OCI-LY3 (cell line): ENCODE measurements at regions not wholly inside any gene's neighbourhood (a gene's known extent, or its start where the extent isn't known, plus 50 kb on each side); places are given as distances from the start of the nearest gene placed in this dataset.

Experiments used
- H2AFZ ChIP-seq: fragments of 200-600, 300-600 bp; shearing (Covaris generic); 2 replicates; pipeline ENCODE4 v1.6.0; 2014; ENCODE audit warnings: antibody characterized with exemption, low read depth, low read length
- H3K27ac ChIP-seq: fragments of 200-600, 300-600 bp; sonication (generic); 2 replicates; pipeline ENCODE4 v1.5.1; 2014; ENCODE audit warnings: mild to moderate bottlenecking, low read length, moderate library complexity, mixed read lengths
- H3K27me3 ChIP-seq: fragments of 200-600, 300-600 bp; sonication (generic); 2 replicates; pipeline ENCODE4 v1.6.1; 2014; ENCODE audit warnings: low read depth, low read length, mixed read lengths
- H3K36me3 ChIP-seq: fragments of 200-600, 300-600 bp; sonication (generic); replicated peaks from 2 replicates; pipeline ENCODE3; 2014; ENCODE audit warnings: low read depth, low read length, mixed read lengths
- H3K4me1 ChIP-seq: fragments of 300-600, 200-600 bp; sonication (generic); 2 replicates; pipeline ENCODE4 v1.6.1; 2014; ENCODE audit warnings: low read length, mixed read lengths
- H3K4me2 ChIP-seq: fragments of 200-600, 300-600 bp; sonication (generic); 2 replicates; pipeline ENCODE4 v1.6.1; 2014; ENCODE audit warnings: low read length, mixed read lengths
- H3K4me3 ChIP-seq: fragments of 300-600, 200-600 bp; sonication (generic); 2 replicates; pipeline ENCODE4 v1.5.1; 2014; ENCODE audit warnings: antibody characterized with exemption, mild to moderate bottlenecking, low read length, moderate library complexity
- H3K79me2 ChIP-seq: fragments of 300-600, 200-600 bp; shearing (Covaris generic); 2 replicates; pipeline ENCODE4 v1.6.1; 2014; ENCODE audit warnings: mild to moderate bottlenecking, low read length, mixed read lengths
- H3K9ac ChIP-seq: fragments of 300-600, 200-600 bp; shearing (Covaris generic); 2 replicates; pipeline ENCODE4 v1.6.0; 2014; ENCODE audit warnings: mild to moderate bottlenecking, low read length, moderate library complexity
- H3K9me3 ChIP-seq: fragments of 200-600, 300-600 bp; shearing (Covaris generic); 2 replicates; pipeline ENCODE4 v1.6.1; 2014; ENCODE audit warnings: low read length, mixed read lengths; ENCODE audit not compliant: insufficient read depth
- H4K20me1 ChIP-seq: fragments of 200-600, 300-600 bp; sonication (generic); 2 replicates; pipeline ENCODE4 v1.6.1; 2016; ENCODE audit warnings: low read length, mixed read lengths; ENCODE audit not compliant: insufficient read depth
- EZH2phosphoT487 ChIP-seq: fragments of 200-600 bp; shearing (Covaris generic); IDR thresholded peaks from 2 replicates; pipeline ENCODE4 v1.6.1; 2018; ENCODE audit warnings: antibody characterized with exemption, mixed run types, low read depth
- TF ChIP-seq, protein P1 (sequence below): fragments of 200-600, 300-600 bp; sonication (generic); IDR thresholded peaks from 2 replicates; pipeline ENCODE4 v1.5.1; 2014; ENCODE audit warnings: antibody characterized with exemption, low read length, low read depth

DNA sequence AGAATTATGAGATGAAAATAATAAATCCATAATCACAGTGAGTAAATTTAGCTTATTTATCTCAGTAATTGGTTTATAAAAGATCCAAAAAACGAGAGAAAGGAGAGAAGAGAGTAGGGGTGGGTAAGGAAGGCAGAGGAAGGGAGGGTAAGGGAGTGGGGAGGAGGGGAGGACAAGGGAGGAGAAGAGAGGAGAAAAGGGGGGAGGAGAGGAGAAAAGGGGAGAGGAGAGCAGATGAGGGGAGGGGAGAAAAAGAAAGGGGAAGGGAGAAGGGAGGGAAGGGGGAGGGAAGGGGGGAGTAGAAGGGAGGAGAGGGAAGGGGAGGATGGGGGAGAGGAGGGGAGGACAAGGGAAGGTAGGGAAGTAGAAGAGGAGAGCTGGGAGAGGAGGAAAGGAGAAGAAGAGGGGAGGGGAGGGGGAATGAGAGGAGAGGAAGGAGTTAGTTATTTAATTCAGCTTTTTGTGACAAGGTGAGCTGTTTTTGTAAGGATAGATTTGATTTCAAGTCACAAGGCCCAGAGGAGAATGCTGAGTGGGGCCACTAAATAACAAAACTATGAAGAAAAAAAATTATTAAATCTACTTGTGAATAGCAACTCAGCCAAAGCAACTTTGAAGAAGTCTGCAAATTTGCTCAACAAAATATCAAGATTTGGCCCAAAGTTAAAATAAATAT, 454.3 kb downstream of the ARAP2 start:
- Histone ChIP-seq H3K27me3 (no peaks in the 10 kb centered on the region), H3K27ac (no peak overlapping the region), H3K9ac (no peak overlapping the region), H3K4me1 (0 out of 2 replicates have a peak, but pooled peaks cover 4% of the 10 kb centered on the region), H3K79me2 (no peaks in the 10 kb centered on the region), H3K9me3 (no peaks in the 10 kb centered on the region), H3K4me2 (no peak overlapping the region), H3K4me3 (no peak overlapping the region), H4K20me1 (no peaks in the 10 kb centered on the region), H2AFZ (no peak overlapping the region), H3K36me3 (no peaks in the 10 kb centered on the region)
- TF ChIP-seq, protein P1, sequence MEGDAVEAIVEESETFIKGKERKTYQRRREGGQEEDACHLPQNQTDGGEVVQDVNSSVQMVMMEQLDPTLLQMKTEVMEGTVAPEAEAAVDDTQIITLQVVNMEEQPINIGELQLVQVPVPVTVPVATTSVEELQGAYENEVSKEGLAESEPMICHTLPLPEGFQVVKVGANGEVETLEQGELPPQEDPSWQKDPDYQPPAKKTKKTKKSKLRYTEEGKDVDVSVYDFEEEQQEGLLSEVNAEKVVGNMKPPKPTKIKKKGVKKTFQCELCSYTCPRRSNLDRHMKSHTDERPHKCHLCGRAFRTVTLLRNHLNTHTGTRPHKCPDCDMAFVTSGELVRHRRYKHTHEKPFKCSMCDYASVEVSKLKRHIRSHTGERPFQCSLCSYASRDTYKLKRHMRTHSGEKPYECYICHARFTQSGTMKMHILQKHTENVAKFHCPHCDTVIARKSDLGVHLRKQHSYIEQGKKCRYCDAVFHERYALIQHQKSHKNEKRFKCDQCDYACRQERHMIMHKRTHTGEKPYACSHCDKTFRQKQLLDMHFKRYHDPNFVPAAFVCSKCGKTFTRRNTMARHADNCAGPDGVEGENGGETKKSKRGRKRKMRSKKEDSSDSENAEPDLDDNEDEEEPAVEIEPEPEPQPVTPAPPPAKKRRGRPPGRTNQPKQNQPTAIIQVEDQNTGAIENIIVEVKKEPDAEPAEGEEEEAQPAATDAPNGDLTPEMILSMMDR = no peak
- TF ChIP-seq EZH2phosphoT487 = no peak

DNA sequence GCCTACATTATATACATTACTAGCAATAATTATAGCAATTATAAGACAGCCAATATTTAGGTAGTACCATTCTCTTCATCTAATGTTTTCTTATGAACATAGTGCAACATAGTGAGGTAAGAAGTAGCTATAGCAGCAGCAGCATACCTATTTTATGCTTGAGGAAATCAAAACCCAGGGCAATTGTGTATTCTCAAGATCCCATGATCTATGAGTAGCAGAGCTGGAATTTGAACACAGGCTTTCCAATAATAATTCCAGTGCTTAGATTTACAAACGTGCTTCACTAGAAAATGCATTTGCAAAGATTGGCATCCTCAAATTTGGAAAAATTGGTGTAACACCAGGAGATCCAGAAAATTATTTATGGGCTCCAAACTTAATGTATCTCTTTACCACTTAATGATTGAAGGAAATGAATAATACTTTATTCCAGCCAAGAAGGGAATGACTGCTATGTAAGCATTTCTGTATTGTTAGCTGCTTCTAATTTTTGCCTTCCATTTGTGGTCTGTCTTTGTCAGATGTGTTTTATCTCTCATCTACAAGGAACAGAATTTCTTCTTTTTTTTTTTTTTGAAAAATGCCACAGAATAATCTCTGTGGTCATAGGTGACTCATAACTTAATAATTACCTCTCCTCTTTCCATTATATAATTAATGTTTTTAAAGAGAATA, 451.1 kb downstream of the ARAP2 start:
- Histone ChIP-seq H3K4me3 (no peak overlapping the region), H4K20me1 (no peaks in the 10 kb centered on the region), H3K27me3 (no peaks in the 10 kb centered on the region), H3K4me2 (no peak overlapping the region), H3K27ac (no peak overlapping the region), H3K36me3 (peaks cover 4% of the 10 kb centered on the region), H2AFZ (no peak overlapping the region), H3K79me2 (no peaks in the 10 kb centered on the region), H3K9ac (no peak overlapping the region), H3K4me1 (0 out of 2 replicates have a peak, but pooled peaks cover 4% of the 10 kb centered on the region), H3K9me3 (peaks cover 13% of the 10 kb centered on the region)
- TF ChIP-seq EZH2phosphoT487 = no peak

DNA sequence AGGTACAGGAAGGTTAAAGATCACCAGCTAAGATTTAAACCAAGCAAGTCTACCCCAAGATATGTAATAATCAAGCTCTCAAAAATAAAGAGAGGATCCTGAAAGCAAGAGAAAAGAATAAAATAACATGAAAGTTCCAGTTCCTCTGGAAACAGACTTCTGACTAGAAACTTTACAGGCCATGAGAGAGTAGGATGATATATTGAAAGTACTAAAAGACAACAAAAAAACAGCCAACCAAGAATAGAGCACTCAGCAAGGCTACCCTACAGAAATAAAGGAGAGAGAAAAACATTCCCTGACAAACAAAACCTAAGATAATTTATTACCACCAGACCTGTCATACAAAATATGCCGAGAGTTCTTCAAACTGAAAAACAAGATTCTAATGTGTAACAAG, 450.5 kb downstream of the ARAP2 start:
- Histone ChIP-seq H3K27me3 (no peaks in the 10 kb centered on the region), H2AFZ (no peak overlapping the region), H3K36me3 (peaks cover 4% of the 10 kb centered on the region), H3K9me3 (peaks cover 13% of the 10 kb centered on the region), H3K27ac (no peak overlapping the region), H3K9ac (no peak overlapping the region), H4K20me1 (no peaks in the 10 kb centered on the region), H3K4me1 (0 out of 2 replicates have a peak, but pooled peaks cover 4% of the 10 kb centered on the region), H3K4me2 (no peak overlapping the region), H3K4me3 (no peak overlapping the region), H3K79me2 (no peaks in the 10 kb centered on the region)
- TF ChIP-seq EZH2phosphoT487 = no peak
- TF ChIP-seq, protein P1 = no peak

DNA sequence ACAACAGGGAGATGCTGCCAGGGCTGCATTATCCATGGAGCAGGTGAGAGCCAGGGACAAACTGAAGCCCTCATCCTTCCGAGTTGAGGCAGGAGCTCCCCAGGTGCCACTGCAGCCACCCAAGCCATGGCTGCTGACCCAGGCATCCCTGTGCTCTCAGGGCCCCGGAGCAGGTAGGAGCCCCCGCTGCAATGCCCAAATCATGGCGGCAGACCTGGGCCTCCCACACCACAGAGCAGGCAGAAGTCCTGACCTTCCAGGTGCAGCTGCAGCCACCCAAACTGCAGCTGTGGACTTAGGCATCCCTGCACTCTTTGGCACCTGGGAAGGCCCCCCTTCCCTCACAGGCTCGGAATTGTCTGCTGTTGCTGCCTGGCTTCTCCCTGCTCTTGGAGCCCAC, 443.6 kb downstream of the ARAP2 start:
- no peaks in the 10 kb centered on the region for H4K20me1 ChIP-seq
- H3K79me2 ChIP-seq = no peaks in the 10 kb centered on the region
- H3K9ac ChIP-seq = no peak overlapping the region
- no peaks in the 10 kb centered on the region for H3K4me1 ChIP-seq
- no peak overlapping the region for H3K27ac ChIP-seq
- no peaks in the 10 kb centered on the region for H3K27me3 ChIP-seq
- H2AFZ ChIP-seq = no peak overlapping the region
- no peak overlapping the region for H3K4me3 ChIP-seq
- H3K36me3 ChIP-seq = peaks cover 4% of the 10 kb centered on the region
- no peak for TF ChIP-seq EZH2phosphoT487
- TF ChIP-seq, protein P1 = no peak
- H3K4me2 ChIP-seq = no peak overlapping the region
- peaks cover 13% of the 10 kb centered on the region for H3K9me3 ChIP-seq
